HCT116 (cell line): ENCODE measurements at regions not wholly inside any gene's neighbourhood (a gene's known extent, or its start where the extent isn't known, plus 50 kb on each side); places are given as distances from the start of the nearest gene placed in this dataset.

Source experiments
- ATAC-seq: fragments of 200-7000 bp; cut with Tn5 transposase; 2 replicates; pipeline ENCODE4 v1.9.1; 2020; ENCODE audit warnings: mild to moderate bottlenecking, moderate library complexity
- BruUV-seq: library from RNA; stranded (reverse); fragments of 400-500 nt; replicated peaks from 2 replicates; lab custom pipeline; 2021; lab: Mats Ljungman, UMichigan
- CTCF ChIA-PET: fragments of 300-600 bp; sonication (Branson Sonifier 250); formaldehyde crosslinking; loops from one replicate; lab custom pipeline; 2021; ENCODE audit warnings: antibody characterized with exemption; lab: Charles Lee
- POLR2A ChIA-PET: fragments of 300-600, 350-600 bp; sonication (Branson Sonifier 250); formaldehyde crosslinking; loops from one replicate; lab custom pipeline; 2021; ENCODE audit warnings: antibody characterized with exemption; lab: Charles Lee
- RAD21 ChIA-PET, 2 experiments: fragments of 300-600 bp; sonication (Branson Sonifier 250); formaldehyde crosslinking; loops; one replicate each; lab custom pipeline; 2023; ENCODE audit warnings: low total read pairs in 2 of 2; ENCODE audit not compliant: uncharacterized antibody in 2 of 2, unreplicated experiment in 2 of 2, low non-redundant PET in 1 of 2; lab: Charles Lee
- DNase-seq: peaks from one replicate; pipeline ENCODE4 v3.0.0-alpha.2; 2010; ENCODE audit warnings: low read depth, low spot score
- H2AFZ ChIP-seq: fragments of 200-600 bp; shearing (Covaris generic), sonication (generic); 2 replicates; pipeline ENCODE4 v1.6.1; 2017; ENCODE audit warnings: low read depth, mixed run types, mixed read lengths, antibody characterized with exemption, low read length; ENCODE audit not compliant: poor library complexity, severe bottlenecking
- H3K27ac ChIP-seq: 2 replicates; pipeline ENCODE4 v1.5.1; 2012; ENCODE audit warnings: low read depth, low read length
- H3K27me3 ChIP-seq: fragments of 200-600 bp; sonication (generic); 2 replicates; pipeline ENCODE4 v1.6.1; 2016; ENCODE audit warnings: mixed run types, low read length, mixed read lengths; ENCODE audit not compliant: insufficient read depth
- H3K36me3 ChIP-seq, 2 experiments: fragments of 200-500 bp in 1 of 2; fragments of 200-600 bp in 1 of 2; sonication (Bioruptor generic) in 1 of 2; sonication (generic) in 1 of 2; 2 replicates each; pipeline versions ENCODE4 v1.5.1 to v1.6.1; 2014 to 2016; ENCODE audit warnings: low read length in 2 of 2, inconsistent platforms in 1 of 2, mixed read lengths in 1 of 2, mixed run types in 1 of 2; ENCODE audit not compliant: insufficient read depth in 2 of 2, control insufficient read depth in 1 of 2
- H3K4me1 ChIP-seq, 2 experiments: fragments of 200-600 bp in 1 of 2; sonication (generic) in 1 of 2; 2 replicates each; pipeline versions ENCODE4 v1.5.1 to v1.6.1; 2012 to 2017; ENCODE audit warnings: low read length in 2 of 2, inconsistent platforms in 1 of 2, mild to moderate bottlenecking in 1 of 2, mixed read lengths in 1 of 2, mixed run types in 1 of 2, moderate library complexity in 1 of 2; ENCODE audit not compliant: insufficient read depth in 2 of 2, control insufficient read depth in 1 of 2
- H3K4me2 ChIP-seq: fragments of 200-600 bp; sonication (generic); 2 replicates; pipeline ENCODE4 v1.6.1; 2017; ENCODE audit warnings: mixed run types, low read length, mixed read lengths
- H3K4me3 ChIP-seq, 2 experiments: fragments of 200-600 bp in 1 of 2; sonication (generic) in 1 of 2; replicated peaks in 1 of 2; 2 replicates each; pipeline ENCODE4 v1.5.1; 2011 to 2016; ENCODE audit warnings: low read length in 2 of 2, control low read depth in 1 of 2, low read depth in 1 of 2, mild to moderate bottlenecking in 1 of 2, mixed read lengths in 1 of 2, mixed run types in 1 of 2
- H3K79me2 ChIP-seq: fragments of 200-600 bp; sonication (generic); 2 replicates; pipeline ENCODE4 v1.6.1; 2017; ENCODE audit warnings: mild to moderate bottlenecking, mixed run types, low read length, moderate library complexity, mixed read lengths; ENCODE audit not compliant: insufficient read depth
- H3K9ac ChIP-seq: fragments of 200-600 bp; sonication (generic); 2 replicates; pipeline ENCODE4 v1.6.1; 2016; ENCODE audit warnings: low read length, mixed read lengths
- H3K9me2 ChIP-seq: fragments of 200-600 bp; sonication (generic), shearing (Covaris generic); 2 replicates; pipeline ENCODE4 v1.6.1; 2017; ENCODE audit warnings: mixed run types, mild to moderate bottlenecking, moderate library complexity; ENCODE audit not compliant: insufficient read depth
- H3K9me3 ChIP-seq, 2 experiments: fragments of 200-500 bp in 1 of 2; fragments of 200-600 bp in 1 of 2; sonication (Bioruptor generic) in 1 of 2; sonication (generic) in 1 of 2; 2 replicates each; pipeline ENCODE4 v1.6.1; 2014 to 2017; ENCODE audit warnings: low read length in 2 of 2, mixed read lengths in 2 of 2, inconsistent platforms in 1 of 2, low read depth in 1 of 2, mild to moderate bottlenecking in 1 of 2, mixed run types in 1 of 2, moderate library complexity in 1 of 2; ENCODE audit not compliant: control insufficient read depth in 1 of 2, insufficient read depth in 1 of 2
- H4K20me1 ChIP-seq: fragments of 200-600 bp; sonication (generic), shearing (Covaris generic); 2 replicates; pipeline ENCODE4 v1.6.1; 2017; ENCODE audit warnings: mixed run types, mild to moderate bottlenecking, moderate library complexity; ENCODE audit not compliant: insufficient read depth
- CBX3 ChIP-seq: IDR thresholded peaks from 2 replicates; pipeline ENCODE4 v1.6.1; 2012; ENCODE audit warnings: low read depth
- EZH2 ChIP-seq: fragments of 200-600 bp; sonication (generic); IDR thresholded peaks from 2 replicates; pipeline ENCODE4 v1.6.1; 2017; ENCODE audit warnings: antibody characterized with exemption, mixed run types
- EZH2phosphoT487 ChIP-seq: fragments of 200-600 bp; IDR thresholded peaks from 2 replicates; pipeline ENCODE4 v1.6.1; 2018; ENCODE audit warnings: antibody characterized with exemption, borderline replicate concordance
- JUND ChIP-seq: IDR thresholded peaks from 2 replicates; pipeline ENCODE4 v1.6.1; 2012
- POLR2A ChIP-seq: IDR thresholded peaks from 2 replicates; pipeline ENCODE4 v1.7.0; 2011; ENCODE audit warnings: borderline replicate concordance; ENCODE audit not compliant: insufficient read depth, insufficient read length; ENCODE audit errors: extremely low read depth
- REST ChIP-seq: IDR thresholded peaks from 2 replicates; pipeline ENCODE4 v1.6.1; 2012; ENCODE audit warnings: low read depth
- YY1 ChIP-seq: IDR thresholded peaks from 2 replicates; pipeline ENCODE4 v1.6.1; 2011; ENCODE audit warnings: low read length, low read depth, moderate library complexity, mild to moderate bottlenecking; ENCODE audit not compliant: insufficient replicate concordance; ENCODE audit errors: extremely low read depth
- intact Hi-C: fragments of 100-400 bp; cut with micrococcal nuclease; formaldehyde crosslinking; loops from 2 replicates; pipeline ENCODE4 v1.10.0; 2022

- TF ChIP-seq REST = no peak
- no peak for TF ChIP-seq YY1
- TF ChIP-seq EZH2 = no peak
- TF ChIP-seq POLR2A = no peak
- no peak for TF ChIP-seq CBX3
- no peak for TF ChIP-seq EZH2phosphoT487
Observed at GRCh38 chr2:234608946-234609345, 112.1 kb upstream of the ARL4C start (continued).

GRCh38 chr2:234607691-234608090, 110.8 kb upstream of the ARL4C start:
- no peak for TF ChIP-seq JUND
- TF ChIP-seq, all 23 proteins: peak for 0
- Histone ChIP-seq H3K9me3 (no peaks in the 10 kb centered on the region; a peak in 1 of 4 replicates), H3K79me2 (no peaks in the 10 kb centered on the region), H3K36me3 (no peaks in the 10 kb centered on the region), H3K4me2 (no peak overlapping the region), H2AFZ (no peak overlapping the region), H3K4me3 (no peak overlapping the region), H4K20me1 (no peaks in the 10 kb centered on the region), H3K4me1 (no peaks in the 10 kb centered on the region), H3K9ac (no peak overlapping the region), H3K27ac (no peak overlapping the region), H3K9me2 (no peaks in the 10 kb centered on the region), H3K27me3 (no peaks in the 10 kb centered on the region)
- RAD21 ChIA-PET = no interaction called here
- no TSS peak for BruUV-seq
- intact Hi-C loops = no loop called here
- CTCF ChIA-PET = no interaction called here
- POLR2A ChIA-PET = no interaction called here
- DNase-seq = no peak
- ATAC-seq = no peak
